H1 (cell line): ENCODE measurements at regions not wholly inside any gene's neighbourhood (a gene's known extent, or its start where the extent isn't known, plus 50 kb on each side); places are given as distances from the start of the nearest gene placed in this dataset.

Experiments
- CTCF ChIA-PET: fragments of 300-600 bp; sonication (Branson Sonifier 250); formaldehyde crosslinking; loops from one replicate; lab custom pipeline; 2021; ENCODE audit not compliant: partially characterized antibody; lab: Charles Lee
- POLR2A ChIA-PET: fragments of 300-600 bp; sonication (Branson Sonifier 250); formaldehyde crosslinking; loops from one replicate; lab custom pipeline; 2021; ENCODE audit warnings: inconsistent platforms; ENCODE audit not compliant: partially characterized antibody; lab: Charles Lee
- DNase-seq, 2 experiments: peaks; one replicate each; pipeline versions ENCODE4 v3.0.0 to v3.0.0-alpha.2; 2010 to 2022; ENCODE audit warnings: low spot score in 2 of 2, low read depth in 1 of 2, mixed read lengths in 1 of 2
- FAIRE-seq: peaks from 2 replicates; lab custom pipeline; 2011; peaks lifted over from hg19 to GRCh38; lab: Jason Lieb, UNC
- H2AFZ ChIP-seq: 2 replicates; pipeline ENCODE4 v1.8.1; 2012; ENCODE audit warnings: low read length, inconsistent platforms
- H2AK5ac ChIP-seq: 2 replicates; pipeline ENCODE4 v1.6.1; 2013; ENCODE audit warnings: low read depth, low read length
- H2BK120ac ChIP-seq: replicated peaks from 2 replicates; pipeline ENCODE3; 2013; ENCODE audit warnings: low read depth, low read length, inconsistent platforms
- H2BK12ac ChIP-seq: 2 replicates; pipeline ENCODE4 v1.6.1; 2013; ENCODE audit warnings: low read depth, low read length
- H2BK15ac ChIP-seq: 2 replicates; pipeline ENCODE4 v1.6.1; 2013; ENCODE audit warnings: low read length
- H2BK20ac ChIP-seq: 2 replicates; pipeline ENCODE4 v1.6.1; 2013; ENCODE audit warnings: low read length
- H2BK5ac ChIP-seq: 2 replicates; pipeline ENCODE4 v1.6.1; 2013; ENCODE audit warnings: low read depth, low read length
- H3K14ac ChIP-seq: 2 replicates; pipeline ENCODE4 v1.6.1; 2013; ENCODE audit warnings: inconsistent platforms; ENCODE audit not compliant: insufficient read length
- H3K18ac ChIP-seq: 2 replicates; pipeline ENCODE4 v1.6.1; 2013; ENCODE audit warnings: low read length; ENCODE audit errors: extremely low read depth
- H3K23ac ChIP-seq: 2 replicates; pipeline ENCODE4 v1.6.1; 2013; ENCODE audit warnings: inconsistent platforms; ENCODE audit not compliant: insufficient read length
- H3K23me2 ChIP-seq: 2 replicates; pipeline ENCODE4 v1.6.1; 2013; ENCODE audit warnings: low read depth, low read length
- H3K27ac ChIP-seq: 2 replicates; pipeline ENCODE4 v1.6.1; 2011; ENCODE audit warnings: low read depth, low read length, inconsistent platforms
- H3K27me3 ChIP-seq, 4 experiments: replicated peaks in 1 of 4; 1 replicate in 1 of 4; 2 replicates in 3 of 4; pipeline versions ENCODE4 v1.6.1 to v1.8.1; 2011 to 2013; ENCODE audit warnings: low read length in 3 of 4, mild to moderate bottlenecking in 3 of 4, inconsistent platforms in 2 of 4, mixed read lengths in 2 of 4, moderate library complexity in 1 of 4; ENCODE audit not compliant: control insufficient read depth in 3 of 4, insufficient read depth in 3 of 4; ENCODE audit errors: extremely low read depth in 1 of 4
- H3K36me3 ChIP-seq, 4 experiments: 2 replicates each; pipeline versions ENCODE4 v1.6.1 to v1.8.1; 2011 to 2013; ENCODE audit warnings: mild to moderate bottlenecking in 4 of 4, low read length in 3 of 4, moderate library complexity in 2 of 4, control low read depth in 1 of 4, inconsistent platforms in 1 of 4; ENCODE audit not compliant: insufficient read depth in 4 of 4, control insufficient read depth in 2 of 4
- H3K4ac ChIP-seq: replicated peaks from 2 replicates; pipeline ENCODE3; 2013; ENCODE audit warnings: low read length, low read depth, mixed read lengths, inconsistent platforms; ENCODE audit not compliant: insufficient read length
- H3K4me1 ChIP-seq, 4 experiments: replicated peaks in 1 of 4; 1 replicate in 1 of 4; 2 replicates in 3 of 4; pipeline versions ENCODE4 v1.6.1 to v1.8.1; 2011 to 2013; ENCODE audit warnings: low read length in 3 of 4, inconsistent platforms in 2 of 4, mixed read lengths in 1 of 4; ENCODE audit not compliant: insufficient read depth in 4 of 4, control insufficient read depth in 3 of 4
- H3K4me2 ChIP-seq, 2 experiments: 2 replicates each; pipeline versions ENCODE4 v1.6.1 to v1.8.1; 2011 to 2013; ENCODE audit warnings: low read depth in 2 of 2, low read length in 2 of 2, control low read depth in 1 of 2, inconsistent platforms in 1 of 2, mild to moderate bottlenecking in 1 of 2; ENCODE audit not compliant: insufficient read depth in 1 of 2
- H3K4me3 ChIP-seq, 4 experiments: fragments of 200-600, 300-600 bp in 1 of 4; sonication (generic), shearing (Covaris generic), sonication (Bioruptor Twin) in 1 of 4; 2 replicates each; pipeline versions ENCODE4 v1.5.1 to v1.8.1; 2011 to 2016; ENCODE audit warnings: low read length in 4 of 4, low read depth in 3 of 4, control low read depth in 2 of 4, inconsistent platforms in 2 of 4, mild to moderate bottlenecking in 2 of 4, mixed read lengths in 1 of 4, moderate library complexity in 1 of 4; ENCODE audit not compliant: insufficient read depth in 2 of 4; ENCODE audit errors: extremely low read depth in 1 of 4
- H3K56ac ChIP-seq: replicated peaks from 2 replicates; pipeline ENCODE3; 2013; ENCODE audit warnings: low read depth, mild to moderate bottlenecking, mixed read lengths, low read length, inconsistent platforms; ENCODE audit not compliant: insufficient read length
- H3K79me1 ChIP-seq: 2 replicates; pipeline ENCODE4 v1.6.1; 2013; ENCODE audit warnings: low read depth, low read length, control low read depth
- H3K79me2 ChIP-seq, 2 experiments: 2 replicates each; pipeline versions ENCODE4 v1.6.1 to v1.8.1; 2012 to 2013; ENCODE audit warnings: low read length in 2 of 2, mild to moderate bottlenecking in 2 of 2, inconsistent platforms in 1 of 2; ENCODE audit not compliant: insufficient read depth in 2 of 2, control insufficient read depth in 1 of 2
- H3K9ac ChIP-seq, 4 experiments: replicated peaks in 1 of 4; 1 replicate in 1 of 4; 2 replicates in 3 of 4; pipeline versions ENCODE4 v1.6.1 to v1.8.1; 2011 to 2013; ENCODE audit warnings: low read depth in 3 of 4, low read length in 3 of 4, control low read depth in 2 of 4, mild to moderate bottlenecking in 2 of 4, moderate library complexity in 2 of 4, inconsistent platforms in 1 of 4; ENCODE audit errors: extremely low read depth in 1 of 4
- H3K9me3 ChIP-seq, 2 experiments: 2 replicates each; pipeline versions ENCODE4 v1.6.1 to v1.8.1; 2012 to 2013; ENCODE audit warnings: mild to moderate bottlenecking in 2 of 2, moderate library complexity in 2 of 2, control low read depth in 1 of 2, inconsistent platforms in 1 of 2, low read depth in 1 of 2, low read length in 1 of 2, mixed read lengths in 1 of 2; ENCODE audit not compliant: insufficient read depth in 2 of 2
- H4K20me1 ChIP-seq, 2 experiments: replicated peaks in 1 of 2; 2 replicates each; pipeline versions ENCODE3 to v1.8.1; 2011 to 2013; ENCODE audit warnings: inconsistent platforms in 2 of 2, low read length in 2 of 2, mild to moderate bottlenecking in 1 of 2; ENCODE audit not compliant: insufficient read depth in 2 of 2, control insufficient read depth in 1 of 2
- H4K5ac ChIP-seq: 2 replicates; pipeline ENCODE4 v1.6.1; 2013; ENCODE audit warnings: low read length, low read depth, mixed read lengths, inconsistent platforms; ENCODE audit not compliant: insufficient read length
- H4K8ac ChIP-seq: 2 replicates; pipeline ENCODE4 v1.8.0; 2013; ENCODE audit warnings: mild to moderate bottlenecking, moderate library complexity, low read length, inconsistent platforms; ENCODE audit not compliant: insufficient read depth; ENCODE audit errors: extremely low read depth
- H4K91ac ChIP-seq: replicated peaks from 2 replicates; pipeline ENCODE3; 2013; ENCODE audit warnings: low read length, mixed read lengths, inconsistent platforms; ENCODE audit not compliant: insufficient read length
- ATF3 ChIP-seq: IDR thresholded peaks from 2 replicates; pipeline ENCODE4 v1.6.1; 2011; ENCODE audit warnings: low read depth, mild to moderate bottlenecking, low read length; ENCODE audit not compliant: insufficient read depth
- CTCF ChIP-seq, 3 experiments: IDR thresholded peaks; 1 replicate in 2 of 3; 2 replicates in 1 of 3; pipeline versions ENCODE4 v1.5.1 to v1.6.1; 2011; ENCODE audit warnings: low read length in 3 of 3, mild to moderate bottlenecking in 3 of 3, inconsistent platforms in 2 of 3, low read depth in 1 of 3, moderate library complexity in 1 of 3; ENCODE audit not compliant: insufficient read depth in 1 of 3; ENCODE audit errors: control extremely low read depth in 1 of 3
- WGBS, 2 experiments: shearing (Covaris generic) in 1 of 2; methylation state at CpG; one replicate each; pipeline versions ENCODE4 v1.1.6 to v1.1.7; 2013 to 2015; ENCODE audit warnings: low lambda C conversion rate in 2 of 2, mixed read lengths in 2 of 2, inconsistent platforms in 1 of 2, low coverage in 1 of 2, missing lambda C conversion rate in 1 of 2; ENCODE audit not compliant: insufficient replicate concordance in 2 of 2, insufficient coverage in 1 of 2, insufficient read length in 1 of 2; ENCODE audit errors: extremely low coverage in 1 of 2, missing lambda C conversion rate in 1 of 2; 5-methylcytosine and 5-hydroxymethylcytosine counted together

GRCh38 chr11:129544691-129545090, 169.0 kb downstream of the BARX2 start:
- no peak overlapping the region for H3K56ac ChIP-seq
- H3K27ac ChIP-seq, result no peak overlapping the region

More at GRCh38 chr11:129544691-129545090, 169.0 kb downstream of the BARX2 start:
- DNase-seq (no peak), FAIRE-seq (no peak)
- Histone ChIP-seq H2BK15ac (no peak overlapping the region), H2BK20ac (no peak overlapping the region), H4K20me1 (no peaks in the 10 kb centered on the region), H3K4me2 (no peak overlapping the region), H3K4me1 (no peaks in the 10 kb centered on the region), H3K14ac (no peak overlapping the region), H2BK12ac (no peak overlapping the region), H3K23ac (no peak overlapping the region), H4K8ac (no peak overlapping the region), H3K9me3 (peaks cover 12 to 22% of the 10 kb centered on the region in 2 experiments; a peak in 3 of 4 replicates), H3K36me3 (no peaks in the 10 kb centered on the region), H3K18ac (no peak overlapping the region), H3K9ac (no peak overlapping the region), H3K23me2 (no peaks in the 10 kb centered on the region; the same call in 1 of the 2 replicates), H3K79me1 (no peaks in the 10 kb centered on the region), H3K27me3 (no peaks in the 10 kb centered on the region), H2AK5ac (no peak overlapping the region), H2AFZ (no peak overlapping the region), H2BK5ac (no peak overlapping the region), H3K4ac (no peak overlapping the region), H3K79me2 (no peaks in the 10 kb centered on the region), H4K5ac (no peak overlapping the region), H3K4me3 (no peak overlapping the region), H4K91ac (no peak overlapping the region), H2BK120ac (no peak overlapping the region)
- POLR2A ChIA-PET, result no interaction called here
- CTCF ChIA-PET, result interaction anchor here (1.2 to 1.6 kb wide), 2 partner anchors 17 to 150 kb away, joined by 3 read pairs; no protein-coding TSS in a partner anchor
- 89% methylated on average over 1 of the region's 1 CpG; no CpG with 5 or more reads in 1 of the 2 experiments for WGBS, 2 experiments
- no peak for TF ChIP-seq CTCF (IDR thresholded peaks at IDR 0.05; ENCODE audit: control extremely low read depth in 1 of 3, insufficient read depth in 1 of 3, low read depth in 1 of 3, low read length in 3 of 3)
- no peak for TF ChIP-seq ATF3
